GM18520 (cell line): ENCODE measurements at regions not wholly inside any gene's neighbourhood (a gene's known extent, or its start where the extent isn't known, plus 50 kb on each side); places are given as distances from the start of the nearest gene placed in this dataset.

ENCODE experiments used
- ATAC-seq: cut with Tn5 transposase; IDR thresholded peaks from one replicate; pipeline ENCODE4 v1.9.1; 2021; ENCODE audit not compliant: unreplicated experiment

- no peak for ATAC-seq
Observed at GRCh38 chr14:84610086-84610485, 919.9 kb upstream of the FLRT2 start.

DNA sequence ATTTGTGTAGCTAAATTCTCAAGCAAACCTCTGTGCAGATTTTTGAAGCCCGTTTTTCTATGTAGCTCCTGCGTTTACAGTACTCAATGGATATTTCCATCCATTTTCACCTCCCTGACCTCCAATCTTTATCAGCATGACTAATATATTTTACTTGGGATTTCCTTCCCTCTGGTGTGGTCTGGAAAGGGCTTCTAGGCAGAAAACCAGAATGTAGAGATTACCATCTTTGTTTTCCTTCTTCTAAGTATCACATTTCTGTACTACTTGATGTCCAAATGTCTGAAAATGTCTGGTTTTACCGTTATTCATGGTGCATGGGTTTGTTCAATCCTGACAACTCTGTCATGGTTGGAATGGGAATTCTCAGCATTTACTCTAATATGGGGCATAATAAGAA is 907.6 kb upstream of the FLRT2 start:
- ATAC-seq: no peak

GRCh38 chr14:84643446-84643845 is 886.5 kb upstream of the FLRT2 start:
- ATAC-seq: no peak

- no peak for ATAC-seq
Observed at GRCh38 chr14:84646786-84647500, 883.0 kb upstream of the FLRT2 start.

- no peak for ATAC-seq
Observed at GRCh38 chr14:84655014-84655413, 874.9 kb upstream of the FLRT2 start.

DNA sequence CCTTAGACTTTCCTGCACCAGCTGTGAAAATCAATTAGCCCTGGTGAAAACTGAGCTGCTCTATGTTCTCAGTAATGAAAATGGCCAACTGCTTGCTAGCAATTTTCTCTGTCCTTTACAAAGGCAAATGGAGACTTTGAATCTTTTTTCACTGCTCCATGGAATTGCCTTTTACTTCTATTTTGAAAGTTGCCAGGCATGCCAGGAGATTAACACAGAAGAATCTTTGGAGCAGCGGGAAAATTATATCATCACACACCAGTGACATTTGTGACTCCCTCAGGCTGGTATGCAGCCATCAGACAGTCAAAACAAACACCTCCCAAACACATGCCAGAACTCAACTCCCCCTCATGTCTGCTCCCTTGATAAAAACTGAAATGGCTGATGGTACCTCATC is 872.0 kb upstream of the FLRT2 start:
- ATAC-seq: no peak

DNA sequence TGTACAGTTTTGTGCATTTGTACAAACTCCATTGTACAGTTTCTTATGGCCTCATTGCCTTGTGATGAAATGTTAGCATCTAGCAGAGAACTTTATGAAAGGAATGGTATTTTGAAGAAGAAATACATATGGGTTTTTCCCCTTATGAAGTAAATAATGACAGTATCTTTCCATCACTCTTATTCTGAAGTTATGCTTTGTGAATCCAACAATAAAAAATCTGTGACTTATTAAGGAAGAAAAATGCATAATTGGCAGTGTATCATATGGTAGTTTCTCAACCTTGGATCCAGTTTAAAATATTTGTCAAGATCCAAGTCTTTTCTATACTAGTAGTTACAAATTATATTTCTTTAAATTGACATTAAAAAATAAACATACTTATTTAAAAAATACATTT is 859.1 kb upstream of the FLRT2 start:
- no peak for ATAC-seq

DNA sequence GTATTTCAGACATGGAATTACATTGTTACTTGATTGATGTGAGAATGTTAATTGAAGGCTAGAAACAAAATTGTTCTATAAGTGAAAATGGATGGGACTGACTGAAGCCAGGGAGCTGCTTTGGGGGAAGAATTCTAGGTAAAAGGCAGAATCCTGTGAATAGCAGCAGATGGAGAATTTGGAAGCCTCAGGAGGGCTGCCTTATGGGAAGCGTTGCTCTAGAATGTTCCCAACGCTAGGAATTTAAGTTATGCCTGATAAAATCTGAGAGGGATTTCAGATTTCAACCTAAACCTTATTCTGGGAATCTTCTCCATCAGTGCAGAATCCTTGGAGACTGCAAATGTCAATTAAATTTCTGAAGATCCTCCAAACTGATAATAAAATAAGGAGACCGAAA is 858.2 kb upstream of the FLRT2 start:
- no peak for ATAC-seq

DNA sequence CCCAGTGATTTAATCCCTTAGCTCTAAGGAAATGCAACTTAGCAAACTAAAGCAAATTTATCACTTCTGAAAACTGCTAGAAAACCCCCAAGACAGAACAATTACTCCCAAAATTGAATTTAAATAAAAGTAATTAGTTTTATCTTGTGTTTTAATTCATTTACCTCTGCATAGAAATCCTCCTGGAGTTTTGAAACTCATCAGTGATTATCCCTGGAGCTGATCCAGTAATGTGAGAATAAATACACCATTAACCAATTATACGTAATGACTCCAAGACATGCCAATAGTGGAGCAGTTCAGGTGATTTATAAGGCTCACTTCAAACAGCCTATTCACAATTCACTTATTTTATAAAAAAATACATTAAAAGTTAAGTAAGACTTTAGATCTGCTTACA is 855.3 kb upstream of the FLRT2 start:
- no peak for ATAC-seq

GRCh38 chr14:84686550-84686949 is 843.4 kb upstream of the FLRT2 start:
- ATAC-seq: no peak

- ATAC-seq: no peak
Observed at GRCh38 chr14:84688297-84689025, 841.5 kb upstream of the FLRT2 start.

DNA sequence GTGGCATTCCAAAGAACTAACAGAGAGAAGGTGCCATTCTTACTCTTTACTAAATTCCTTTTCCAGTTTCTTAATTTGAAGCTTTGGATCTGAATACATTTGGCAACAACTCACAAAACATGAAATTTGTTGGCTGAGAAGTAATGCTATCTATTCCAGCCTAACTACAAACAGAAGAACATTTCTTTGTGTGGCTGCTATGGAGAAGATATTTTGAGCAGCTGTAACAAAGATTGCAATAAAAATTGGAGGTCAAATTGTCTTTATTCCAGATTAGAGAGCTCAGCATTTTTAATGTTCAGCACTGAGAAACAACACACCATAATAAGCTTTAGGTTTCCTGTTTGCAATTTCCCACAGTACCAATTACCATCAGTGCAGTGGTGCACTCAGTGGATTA is 835.8 kb upstream of the FLRT2 start:
- no peak for ATAC-seq

DNA sequence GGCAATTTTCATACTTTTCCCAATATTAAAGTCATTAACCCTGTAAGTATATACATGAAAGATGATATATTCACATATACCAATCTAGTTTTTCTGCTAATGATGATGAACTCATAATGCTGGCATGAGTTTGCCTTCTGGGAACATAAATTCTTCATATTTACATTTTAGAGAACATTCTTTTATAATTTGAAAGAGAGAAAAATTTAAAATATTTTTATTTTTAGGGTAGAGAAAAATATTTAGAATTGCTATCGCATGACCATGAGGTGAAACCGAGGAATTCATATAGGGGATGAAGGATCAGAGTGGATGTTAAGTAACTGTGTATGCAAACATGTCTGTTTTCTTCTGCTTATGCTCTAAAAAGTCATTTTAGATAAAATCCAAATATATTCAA is 825.3 kb upstream of the FLRT2 start:
- ATAC-seq: no peak

GRCh38 chr14:84707830-84708229 is 822.1 kb upstream of the FLRT2 start:
- ATAC-seq: no peak

GRCh38 chr14:84708865-84709264 is 821.1 kb upstream of the FLRT2 start:
- ATAC-seq: no peak

GRCh38 chr14:84726471-84726870 is 803.5 kb upstream of the FLRT2 start:
- ATAC-seq: no peak

DNA sequence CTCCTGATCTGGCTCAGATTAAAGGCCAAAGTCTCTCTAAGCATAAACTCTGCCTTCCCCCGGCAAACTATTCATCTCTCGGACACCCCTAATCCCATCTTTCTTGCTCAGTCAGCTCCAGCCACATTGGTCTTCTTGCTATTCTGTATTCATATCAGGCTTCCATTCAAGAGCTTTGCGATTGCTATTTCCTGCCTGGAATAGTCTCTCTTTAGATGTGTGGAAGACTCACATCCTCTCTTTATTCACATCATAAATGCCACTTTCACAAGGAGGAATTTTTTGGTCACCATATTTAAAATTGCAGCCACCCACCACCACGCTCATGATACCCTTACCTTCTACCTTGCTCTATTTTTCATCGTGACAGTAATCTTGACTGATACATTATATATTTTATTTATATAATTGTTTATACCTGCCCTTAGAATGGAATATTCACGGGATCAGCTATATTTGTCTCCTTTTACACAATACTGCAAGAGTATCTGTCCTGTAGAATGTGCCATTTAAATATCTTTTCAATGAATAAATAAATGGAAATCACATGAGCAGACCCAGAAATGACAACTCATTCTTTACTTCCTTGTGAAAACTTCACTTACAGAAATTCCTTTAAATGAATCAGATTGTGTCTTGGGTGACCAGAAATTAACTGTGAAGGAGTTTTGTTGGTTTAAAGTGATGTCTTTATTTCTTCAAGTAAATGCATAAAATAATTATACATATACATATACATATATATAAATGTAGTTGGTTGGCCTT is 780.6 kb upstream of the FLRT2 start:
- no peak for ATAC-seq

DNA sequence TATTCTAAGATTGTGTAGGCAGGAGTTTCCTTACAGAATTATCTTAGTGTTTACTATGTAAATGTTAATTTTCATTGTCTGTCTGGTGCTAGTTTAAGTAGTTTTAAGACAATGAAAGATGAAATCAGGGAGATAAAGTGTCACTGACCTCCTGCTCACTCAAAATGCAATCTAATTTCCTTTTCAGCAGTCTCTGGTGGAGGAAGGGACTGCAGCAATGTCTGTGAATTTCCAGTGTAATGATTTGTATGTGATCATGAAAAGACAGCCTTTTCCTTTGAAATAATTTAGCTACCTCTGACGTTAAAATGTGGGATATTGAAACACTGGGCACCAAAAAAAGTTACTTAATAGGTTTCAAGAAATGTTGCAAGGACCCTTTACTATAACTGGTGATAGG is 779.7 kb upstream of the FLRT2 start:
- no peak for ATAC-seq

DNA sequence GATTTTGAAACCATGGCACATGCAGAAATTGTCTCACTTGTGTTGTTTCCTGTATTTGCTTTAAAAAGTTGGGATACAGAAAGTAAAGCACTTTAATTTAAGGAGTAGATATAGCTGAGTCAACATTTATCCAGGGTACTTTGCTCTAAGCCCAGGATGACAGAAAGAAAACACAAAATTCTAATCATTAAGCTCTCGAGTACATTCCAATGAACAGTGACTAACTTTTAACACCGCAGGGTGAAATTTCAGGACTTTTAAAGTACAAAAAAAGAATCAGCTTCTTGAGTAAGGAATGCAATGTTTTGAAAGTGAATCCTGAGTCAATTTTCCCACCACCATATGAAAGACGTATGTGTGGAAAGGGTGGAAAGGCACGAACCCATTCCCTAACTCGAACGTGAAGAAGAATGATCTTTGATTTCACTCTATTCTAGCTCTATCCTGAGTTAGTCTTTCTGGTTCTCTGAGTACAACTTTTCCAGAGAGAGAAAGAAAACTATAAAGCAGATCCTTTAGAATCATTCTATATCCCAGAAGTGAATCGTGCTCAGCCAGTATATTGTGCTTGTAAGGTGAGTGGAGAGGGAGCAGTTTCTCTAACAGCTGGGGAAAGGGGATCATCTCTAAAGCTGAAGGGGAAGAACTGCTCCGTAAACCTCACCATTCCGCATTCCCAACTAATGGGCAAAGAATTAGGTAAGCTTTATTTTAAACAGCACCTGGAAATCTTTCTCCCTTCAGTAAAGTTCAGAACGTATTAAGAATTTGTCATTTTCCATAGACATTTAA is 779.0 kb upstream of the FLRT2 start:
- no peak for ATAC-seq

DNA sequence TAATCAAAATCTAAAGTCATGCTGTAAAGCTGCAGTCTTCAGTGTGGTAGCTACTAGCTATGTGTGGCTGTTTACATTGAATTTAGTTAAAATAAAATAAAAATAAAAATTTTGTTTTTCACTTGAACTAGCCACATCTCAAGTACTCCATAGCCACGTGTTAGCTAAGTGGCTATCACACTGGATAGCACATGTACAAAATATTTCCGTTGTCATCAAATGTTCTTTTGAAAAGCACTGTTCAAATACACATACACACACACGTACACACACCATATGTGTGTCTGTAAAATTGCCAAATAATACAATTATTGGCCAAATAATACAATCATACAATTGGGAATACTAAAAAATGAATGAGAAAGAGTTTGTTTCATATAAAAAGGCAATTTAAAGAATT is 778.2 kb upstream of the FLRT2 start:
- no peak for ATAC-seq

DNA sequence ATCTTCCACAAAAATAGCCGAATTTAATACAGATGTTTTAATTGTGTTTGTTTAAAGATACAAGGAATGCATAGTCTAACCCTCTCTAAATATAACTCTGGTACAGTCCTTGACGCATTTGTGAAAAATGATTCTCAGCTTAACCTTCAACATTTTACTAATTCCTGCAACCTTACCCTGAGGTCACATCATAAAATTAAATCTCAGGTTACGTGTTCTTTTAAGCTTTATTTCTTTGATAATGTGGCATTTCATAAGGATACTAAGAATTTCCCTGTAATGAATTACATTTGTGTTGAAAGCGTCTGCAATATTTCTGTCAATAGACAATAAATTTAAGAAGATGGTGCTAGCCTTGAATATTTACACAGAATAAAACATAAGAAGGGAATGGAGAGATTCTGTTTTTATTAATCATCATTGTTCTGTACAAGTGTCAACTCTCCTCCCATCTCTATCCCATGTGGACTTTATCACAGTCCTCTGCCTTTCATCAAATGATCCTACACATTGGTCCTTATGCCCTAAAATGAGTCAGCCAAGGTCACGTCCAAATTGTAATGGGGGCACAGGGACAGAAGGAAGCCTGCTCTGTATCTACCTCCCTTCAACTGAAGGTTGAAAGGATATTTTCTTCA is 769.3 kb upstream of the FLRT2 start:
- no peak for ATAC-seq
